Heart left ventricle (tissue), 13 donors: ENCODE measurements at regions not wholly inside any gene's neighbourhood (a gene's known extent, or its start where the extent isn't known, plus 50 kb on each side); places are given as distances from the start of the nearest gene placed in this dataset.

Experiments used
- CTCF ChIP-seq, 12 donors: fragments of 200-600 bp; sonication (generic) in 4 of 12; IDR thresholded peaks; one replicate each; pipeline versions ENCODE4 v1.5.0 to v1.8.0; 2018 to 2022; ENCODE audit warnings: antibody characterized with exemption in 12 of 12, mild to moderate bottlenecking in 5 of 12
- POLR2A ChIP-seq, 2 donors: fragments of 450-650 bp; IDR thresholded peaks; one replicate each; pipeline ENCODE4 v1.6.1; 2017; ENCODE audit warnings: antibody characterized with exemption in 2 of 2, mild to moderate bottlenecking in 2 of 2, moderate library complexity in 2 of 2
- donor health status: ischemic (EF 13 %, LVEDD 7.1; RV severe dilation, severe dysfunction).
- donor health status: DM: no; HTN: yes; CAD: no.
- donor health status: DM: no; HTN: no; CAD: no.
- donor health status: ischemic (EF 25% LVEDD 6.9; RV normal size, moderate dysfunction).
- donor health status: ischemic (EF 25% LVEDD 5.7; RV mildly dilated, moderate dysfunction).
- donor health status: ischemic (EF 35%, LVEDD 5.7; RV mildly dilated, moderate dysfunction).
- donor health status: nonischemic (EF 11% LVEDD 7.7; RV severe dilation, severe dysfunction).
- donor health status: DM: yes; HTN: yes; CAD: no.
- donor health status: PGD.
- donor health status: ischemic (EF 29% LVEDD 5.4; RV normal size, mild dysfunction).
- donor health status: nonischemic (EF 23%, LVEDD 6.1; RV moderate dilation, normal function).

GRCh38 chr5:118441956-118442355, 546.4 kb downstream of the DTWD2 start:
- no peak for TF ChIP-seq CTCF (IDR thresholded peaks at IDR 0.05)
- no peak for TF ChIP-seq POLR2A (IDR thresholded peaks at IDR 0.05)
